HepG2 (cell line): ENCODE measurements at regions not wholly inside any gene's neighbourhood (a gene's known extent, or its start where the extent isn't known, plus 50 kb on each side); places are given as distances from the start of the nearest gene placed in this dataset.

Experiments
- ATAC-seq: fragments of 200-7000 bp; cut with Tn5 transposase; 3 replicates; pipeline ENCODE4 v1.9.1; 2020; ENCODE audit warnings: mild to moderate bottlenecking, moderate library complexity
- BruUV-seq: library from RNA; stranded (reverse); fragments of 400-500 nt; replicated peaks from 2 replicates; lab custom pipeline; 2021; lab: Mats Ljungman, UMichigan
- CTCF ChIA-PET: fragments of 300-600 bp; formaldehyde crosslinking; extraction: SDS; loops from one replicate; lab custom pipeline; 2021; ENCODE audit warnings: low total read pairs, inconsistent platforms, low intra/inter-chr PET ratio; lab: Yijun Ruan, JAX
- POLR2A ChIA-PET: fragments of 350-600 bp; sonication (Branson Sonifier 250); formaldehyde crosslinking; loops from one replicate; lab custom pipeline; 2020; ENCODE audit warnings: antibody characterized with exemption, inconsistent platforms; lab: Yijun Ruan, JAX
- DNase-seq: peaks from one replicate; pipeline ENCODE4 v3.0.0-alpha.2; 2015; ENCODE audit warnings: low spot score
- FAIRE-seq: peaks from 3 replicates; lab custom pipeline; 2011; peaks lifted over from hg19 to GRCh38; lab: Jason Lieb, UNC
- H2AFZ ChIP-seq: one replicate; pipeline ENCODE4 v1.6.1; 2011; ENCODE audit warnings: low read length, inconsistent platforms
- H3K27ac ChIP-seq: fragments of 300-600 bp; 3 replicates; pipeline ENCODE4 v1.8.0; 2011; ENCODE audit warnings: mixed run types, mild to moderate bottlenecking, mixed read lengths, low read length, inconsistent platforms; ENCODE audit not compliant: insufficient read depth; ENCODE audit errors: extremely low read length
- H3K27me3 ChIP-seq, 2 experiments: fragments of 200-600 bp in 1 of 2; 2 replicates in 1 of 2; 3 replicates in 1 of 2; pipeline versions ENCODE4 v1.6.0 to v1.8.0; 2011; ENCODE audit warnings: low read length in 2 of 2, mild to moderate bottlenecking in 2 of 2, moderate library complexity in 2 of 2, inconsistent platforms in 1 of 2; ENCODE audit not compliant: insufficient read depth in 2 of 2, control insufficient read depth in 1 of 2
- H3K36me3 ChIP-seq, 2 experiments: fragments of 200-600 bp in 1 of 2; replicated peaks in 1 of 2; 2 replicates in 1 of 2; 3 replicates in 1 of 2; pipeline versions ENCODE4 v1.5.1 to v1.8.0; 2011; ENCODE audit warnings: low read length in 2 of 2, inconsistent platforms in 1 of 2; ENCODE audit not compliant: insufficient read depth in 2 of 2, control insufficient read depth in 1 of 2
- H3K4me1 ChIP-seq: 2 replicates; pipeline ENCODE4 v1.5.1; 2012; ENCODE audit warnings: low read length, inconsistent platforms; ENCODE audit not compliant: insufficient read depth
- H3K4me2 ChIP-seq: 2 replicates; pipeline ENCODE4 v1.6.0; 2011; ENCODE audit warnings: low read depth, low read length, inconsistent platforms
- H3K4me3 ChIP-seq, 3 experiments: fragments of 200-600 bp in 1 of 3; sonication (generic), shearing (Covaris generic) in 1 of 3; replicated peaks in 1 of 3; 2 replicates each; pipeline ENCODE4 v1.5.1; 2011 to 2016; ENCODE audit warnings: low read length in 3 of 3, inconsistent platforms in 2 of 3, low read depth in 2 of 3, mild to moderate bottlenecking in 2 of 3, control low read depth in 1 of 3, mixed read lengths in 1 of 3; ENCODE audit not compliant: insufficient read depth in 1 of 3
- H3K79me2 ChIP-seq: one replicate; pipeline ENCODE4 v1.6.1; 2011; ENCODE audit warnings: low read length, inconsistent platforms; ENCODE audit not compliant: insufficient read depth
- H3K9ac ChIP-seq: 2 replicates; pipeline ENCODE4 v1.6.0; 2011; ENCODE audit warnings: mild to moderate bottlenecking, low read depth, low read length, inconsistent platforms; ENCODE audit not compliant: insufficient read depth
- H3K9me3 ChIP-seq: 2 replicates; pipeline ENCODE4 v1.5.1; 2012; ENCODE audit warnings: mild to moderate bottlenecking, low read length
- H4K20me1 ChIP-seq: 2 replicates; pipeline ENCODE4 v1.6.0; 2011; ENCODE audit warnings: inconsistent platforms, mild to moderate bottlenecking, low read length, moderate library complexity; ENCODE audit not compliant: insufficient read depth
- HDAC1 ChIP-seq: sonication (generic); formaldehyde crosslinking; IDR thresholded peaks from 2 replicates; pipeline ENCODE4 v1.5.1; 2020; ENCODE audit warnings: mild to moderate bottlenecking, missing genetic modification reagents
- MIXL1 ChIP-seq: IDR thresholded peaks from 2 replicates; pipeline ENCODE4 v1.6.1; 2016
- RAD21 ChIP-seq: fragments of 450-650 bp; formaldehyde crosslinking; IDR thresholded peaks from 2 replicates; pipeline ENCODE4 v1.5.0; 2020; ENCODE audit warnings: mild to moderate bottlenecking
- RBFOX2 ChIP-seq: fragments of 200-400 bp; formaldehyde crosslinking; IDR thresholded peaks from 2 replicates; pipeline ENCODE4 v1.6.1; 2017; ENCODE audit warnings: low read depth, mild to moderate bottlenecking, low read length
- SMAD9 ChIP-seq: sonication (generic); formaldehyde crosslinking; IDR thresholded peaks from 2 replicates; pipeline ENCODE4 v1.5.1; 2020; ENCODE audit warnings: mild to moderate bottlenecking, missing genetic modification reagents
- TBX2 ChIP-seq: sonication (generic); formaldehyde crosslinking; IDR thresholded peaks from 2 replicates; pipeline ENCODE4 v1.5.0; 2020; ENCODE audit warnings: missing genetic modification reagents, mild to moderate bottlenecking, borderline replicate concordance
- ZC3H13 ChIP-seq: sonication (generic); formaldehyde crosslinking; IDR thresholded peaks from 2 replicates; pipeline ENCODE4 v1.8.1; 2023; ENCODE audit warnings: mild to moderate bottlenecking, missing genetic modification reagents, moderate library complexity
- ZFAT ChIP-seq: sonication (generic); formaldehyde crosslinking; conservative IDR thresholded peaks from 2 replicates; pipeline ENCODE4 v1.8.1; 2023; ENCODE audit warnings: missing genetic modification reagents, inconsistent platforms
- ZMYM3 ChIP-seq: sonication (generic); formaldehyde crosslinking; IDR thresholded peaks from 2 replicates; pipeline ENCODE4 v1.5.1; 2020; ENCODE audit warnings: mild to moderate bottlenecking, missing genetic modification reagents
- ZNF337 ChIP-seq: sonication (generic); formaldehyde crosslinking; IDR thresholded peaks from 2 replicates; pipeline ENCODE4 v1.5.1; 2020; ENCODE audit warnings: missing genetic modification reagents, low read depth, mild to moderate bottlenecking, borderline replicate concordance
- ZNF567 ChIP-seq: sonication (generic); formaldehyde crosslinking; IDR thresholded peaks from 2 replicates; pipeline ENCODE4 v1.8.1; 2023; ENCODE audit warnings: mild to moderate bottlenecking, missing genetic modification reagents, borderline replicate concordance
- ZNF776 ChIP-seq: sonication (generic); formaldehyde crosslinking; IDR thresholded peaks from 2 replicates; pipeline ENCODE4 v1.4.0; 2020; ENCODE audit warnings: mild to moderate bottlenecking, missing genetic modification reagents
- WGBS: methylation state at CpG from one replicate; pipeline ENCODE4 v1.1.6; 2017; ENCODE audit warnings: low lambda C conversion rate; 5-methylcytosine and 5-hydroxymethylcytosine counted together
- in situ Hi-C: cut with HindIII; loops from 2 replicates; pipeline ENCODE4 v1.10.0; 2017; ENCODE audit warnings: low pct_unique_long_range_greater_than_20kb; ENCODE audit not compliant: extremely low pct_ligation_motif_present
- intact Hi-C: fragments of 100-400 bp; cut with micrococcal nuclease; formaldehyde crosslinking; loops from one replicate; pipeline ENCODE4 v1.10.0; 2022; ENCODE audit not compliant: unreplicated experiment
- TF ChIP-seq, protein P1 (sequence below): sonication (generic); formaldehyde crosslinking; IDR thresholded peaks from 2 replicates; pipeline ENCODE4 v1.8.1; 2023; ENCODE audit warnings: mild to moderate bottlenecking, missing genetic modification reagents, borderline replicate concordance

DNA sequence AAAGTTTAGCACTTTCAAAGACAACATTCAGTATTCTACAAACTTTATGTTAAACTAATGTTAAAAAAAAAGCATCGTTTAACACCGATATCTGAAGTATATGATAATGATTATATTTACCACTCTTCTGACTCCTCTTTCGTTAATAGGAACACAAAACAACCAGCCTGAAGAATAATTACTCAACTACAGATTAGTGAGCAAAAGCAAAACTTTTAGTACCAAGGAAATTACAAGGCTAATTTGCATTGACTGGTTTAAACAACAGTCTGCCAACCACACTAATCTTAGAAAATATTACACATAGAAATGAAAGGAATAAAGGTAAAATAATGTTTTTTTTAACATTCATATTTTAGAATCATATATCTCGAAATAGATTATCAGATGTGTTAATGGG lies 500.7 kb downstream of the LMO4 start:
- Histone ChIP-seq H4K20me1 (no peaks in the 10 kb centered on the region), H2AFZ (no peak overlapping the region), H3K27ac (no peak overlapping the region), H3K4me2 (no peak overlapping the region), H3K36me3 (no peaks in the 10 kb centered on the region), H3K9ac (no peak overlapping the region), H3K4me3 (no peak overlapping the region), H3K4me1 (0 out of 2 replicates have a peak, but pooled peaks cover 6% of the 10 kb centered on the region), H3K27me3 (no peaks in the 10 kb centered on the region), H3K79me2 (no peaks in the 10 kb centered on the region), H3K9me3 (no peaks in the 10 kb centered on the region)
- ChIA-PET POLR2A (no interaction called here), CTCF (no interaction called here)
- WGBS, result 55% methylated on average over 4 of the region's 4 CpGs
- FAIRE-seq, result no peak
- in situ Hi-C loops, result no loop called here
- no peak for DNase-seq
- TF ChIP-seq RAD21 (CRISPR knock-in tag), result no peak
- no peak for TF ChIP-seq MIXL1 (CRISPR knock-in tag)
- no peak for TF ChIP-seq ZMYM3 (CRISPR knock-in tag)
- TF ChIP-seq, protein P1, sequence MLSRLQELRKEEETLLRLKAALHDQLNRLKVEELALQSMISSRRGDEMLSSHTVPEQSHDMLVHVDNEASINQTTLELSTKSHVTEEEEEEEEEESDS, result no peak
- no peak for TF ChIP-seq ZC3H13 (CRISPR knock-in tag)
- no peak for TF ChIP-seq RBFOX2
- no peak for TF ChIP-seq SMAD9 (CRISPR knock-in tag)
- TF ChIP-seq HDAC1 (CRISPR knock-in tag), result no peak
- no peak for TF ChIP-seq ZFAT (CRISPR knock-in tag)
- TF ChIP-seq ZNF776, result no peak
- no peak for TF ChIP-seq ZNF337 (CRISPR knock-in tag)
- no peak for TF ChIP-seq TBX2 (CRISPR knock-in tag)
- TF ChIP-seq ZNF567 (CRISPR knock-in tag), result no peak
- ATAC-seq, result no peak
- BruUV-seq, result no TSS peak
- intact Hi-C loops, result no loop called here
